HEK293 (cell line): ENCODE measurements at regions not wholly inside any gene's neighbourhood (a gene's known extent, or its start where the extent isn't known, plus 50 kb on each side); places are given as distances from the start of the nearest gene placed in this dataset.

Source experiments
- CTCF ChIA-PET: fragments of 350-600 bp; formaldehyde crosslinking; extraction: SDS; loops from one replicate; lab custom pipeline; 2021; ENCODE audit warnings: antibody characterized with exemption; lab: Yijun Ruan, JAX
- POLR2A ChIA-PET: fragments of 300-600 bp; formaldehyde crosslinking; extraction: SDS; loops from one replicate; lab custom pipeline; 2020; ENCODE audit warnings: antibody characterized with exemption, inconsistent platforms; lab: Yijun Ruan, JAX
- H3K27ac ChIP-seq: fragments of 200-500 bp; sonication (Bioruptor generic); 2 replicates; pipeline ENCODE4 v1.5.1; 2014; ENCODE audit warnings: low read depth, low read length, control low read depth, inconsistent platforms; ENCODE audit errors: extremely low read depth
- H3K36me3 ChIP-seq, 2 experiments: fragments of 200-500 bp in 1 of 2; sonication (Bioruptor generic) in 1 of 2; 1 replicate in 1 of 2; 2 replicates in 1 of 2; pipeline ENCODE4 v1.5.1; 2014 to 2017; ENCODE audit warnings: inconsistent platforms in 2 of 2, low read length in 2 of 2; ENCODE audit not compliant: control insufficient read depth in 2 of 2, insufficient read depth in 1 of 2
- H3K4me1 ChIP-seq: fragments of 200-500 bp; sonication (Bioruptor generic); 2 replicates; pipeline ENCODE4 v1.5.1; 2014; ENCODE audit warnings: mild to moderate bottlenecking, low read length, inconsistent platforms; ENCODE audit not compliant: control insufficient read depth, insufficient read depth
- H3K4me3 ChIP-seq: 2 replicates; pipeline ENCODE4 v1.5.1; 2011; ENCODE audit warnings: low read depth, mild to moderate bottlenecking, control low read depth, low read length, moderate library complexity
- H3K9me3 ChIP-seq: fragments of 200-500 bp; sonication (Bioruptor generic); 2 replicates; pipeline ENCODE4 v1.5.1; 2014; ENCODE audit warnings: low read depth, low read length, inconsistent platforms; ENCODE audit not compliant: control insufficient read depth, insufficient read depth
- BCL11B ChIP-seq: fragments of 450-650 bp; formaldehyde crosslinking; IDR thresholded peaks from 2 replicates; pipeline ENCODE4 v1.5.1; 2016; ENCODE audit warnings: low read depth, missing biosample characterization, missing genetic modification characterization
- EGR2 ChIP-seq: fragments of 450-650 bp; formaldehyde crosslinking; IDR thresholded peaks from 2 replicates; pipeline ENCODE4 v1.5.1; 2016; ENCODE audit warnings: low read depth, missing biosample characterization, missing genetic modification characterization
- GLI2 ChIP-seq: fragments of 450-650 bp; formaldehyde crosslinking; IDR thresholded peaks from 2 replicates; pipeline ENCODE4; 2017; ENCODE audit warnings: missing biosample characterization, missing genetic modification characterization, low read depth, borderline replicate concordance
- IKZF3 ChIP-seq: fragments of 450-650 bp; IDR thresholded peaks from 2 replicates; pipeline ENCODE4 v1.5.0; 2018; ENCODE audit warnings: missing biosample characterization, mild to moderate bottlenecking, missing genetic modification characterization, moderate library complexity
- KLF16 ChIP-seq: fragments of 450-650 bp; formaldehyde crosslinking; IDR thresholded peaks from 2 replicates; pipeline ENCODE4 v1.5.1; 2017; ENCODE audit warnings: missing biosample characterization, missing genetic modification characterization
- KLF17 ChIP-seq: fragments of 450-650 bp; formaldehyde crosslinking; IDR thresholded peaks from 2 replicates; pipeline ENCODE4 v1.5.1; 2016; ENCODE audit warnings: missing biosample characterization, missing genetic modification characterization
- ZBTB44 ChIP-seq: fragments of 450-650 bp; IDR thresholded peaks from 2 replicates; pipeline ENCODE4 v1.5.1; 2018; ENCODE audit warnings: missing biosample characterization, mild to moderate bottlenecking, missing genetic modification characterization
- ZNF112 ChIP-seq: fragments of 450-650 bp; formaldehyde crosslinking; IDR thresholded peaks from 2 replicates; pipeline ENCODE4 v1.5.0; 2017; ENCODE audit warnings: missing biosample characterization, missing genetic modification characterization
- ZNF133 ChIP-seq: fragments of 450-650 bp; formaldehyde crosslinking; IDR thresholded peaks from 2 replicates; pipeline ENCODE4 v1.5.1; 2016; ENCODE audit warnings: missing biosample characterization, missing genetic modification characterization
- ZNF23 ChIP-seq: fragments of 450-650 bp; formaldehyde crosslinking; IDR thresholded peaks from 2 replicates; pipeline ENCODE4 v1.5.1; 2016; ENCODE audit warnings: missing biosample characterization, missing genetic modification characterization, borderline replicate concordance
- ZNF239 ChIP-seq: fragments of 450-650 bp; formaldehyde crosslinking; IDR thresholded peaks from 2 replicates; pipeline ENCODE4 v1.5.1; 2016; ENCODE audit warnings: missing biosample characterization, missing genetic modification characterization
- ZNF37A ChIP-seq: fragments of 450-650 bp; IDR thresholded peaks from 2 replicates; pipeline ENCODE4 v1.5.1; 2018; ENCODE audit warnings: missing biosample characterization, missing genetic modification characterization
- ZNF404 ChIP-seq: fragments of 450-650 bp; formaldehyde crosslinking; IDR thresholded peaks from 2 replicates; pipeline ENCODE4 v1.5.1; 2017; ENCODE audit warnings: missing biosample characterization, missing genetic modification characterization
- ZNF423 ChIP-seq: fragments of 450-650 bp; formaldehyde crosslinking; IDR thresholded peaks from 2 replicates; pipeline ENCODE4 v1.5.1; 2016; ENCODE audit warnings: missing biosample characterization, missing genetic modification characterization
- ZNF426 ChIP-seq: fragments of 450-650 bp; formaldehyde crosslinking; IDR thresholded peaks from 2 replicates; pipeline ENCODE4 v1.5.1; 2017; ENCODE audit warnings: missing biosample characterization, missing genetic modification characterization, mild to moderate bottlenecking, inconsistent platforms, moderate library complexity
- ZNF558 ChIP-seq: fragments of 450-650 bp; formaldehyde crosslinking; IDR thresholded peaks from 2 replicates; pipeline ENCODE4 v1.5.1; 2016; ENCODE audit warnings: missing biosample characterization, missing genetic modification characterization
- ZNF561 ChIP-seq: fragments of 450-650 bp; IDR thresholded peaks from 2 replicates; pipeline ENCODE4 v1.5.1; 2018; ENCODE audit warnings: missing biosample characterization, missing genetic modification characterization, borderline replicate concordance
- ZNF639 ChIP-seq: fragments of 450-650 bp; formaldehyde crosslinking; IDR thresholded peaks from 2 replicates; pipeline ENCODE4 v1.5.1; 2016; ENCODE audit warnings: missing biosample characterization, missing genetic modification characterization
- ZNF654 ChIP-seq: fragments of 450-650 bp; formaldehyde crosslinking; IDR thresholded peaks from 2 replicates; pipeline ENCODE4 v1.5.1; 2016; ENCODE audit warnings: low read depth, missing biosample characterization, missing genetic modification characterization
- ZNF658 ChIP-seq: fragments of 450-650 bp; formaldehyde crosslinking; IDR thresholded peaks from 2 replicates; pipeline ENCODE4; 2016; ENCODE audit warnings: missing biosample characterization, missing genetic modification characterization
- ZNF670 ChIP-seq: fragments of 450-650 bp; formaldehyde crosslinking; IDR thresholded peaks from 2 replicates; pipeline ENCODE4 v1.5.1; 2016; ENCODE audit warnings: missing biosample characterization, missing genetic modification characterization, low read depth
- ZNF747 ChIP-seq: fragments of 450-650 bp; formaldehyde crosslinking; IDR thresholded peaks from 2 replicates; pipeline ENCODE4 v1.5.1; 2016; ENCODE audit warnings: missing biosample characterization, missing genetic modification characterization

GRCh38 chr5:2921176-2921575 is 169.7 kb upstream of the IRX2 start:
- no peaks in the 10 kb centered on the region for H3K36me3 ChIP-seq
- no peak overlapping the region for H3K27ac ChIP-seq
- H3K4me1 ChIP-seq: no peaks in the 10 kb centered on the region
- H3K4me3 ChIP-seq: no peak overlapping the region
- POLR2A ChIA-PET: no interaction called here
- peaks cover 2% of the 10 kb centered on the region for H3K9me3 ChIP-seq
- CTCF ChIA-PET: interaction anchor here (0.5 kb wide), 1 partner anchor 579 kb away, joined by 4 read pairs; no protein-coding TSS in a partner anchor
- TF ChIP-seq ZNF558 (no peak), ZNF747 (tag by site-specific recombination) (no peak), ZNF639 (tag by site-specific recombination) (no peak), ZNF112 (tag by site-specific recombination) (no peak), BCL11B (no peak)

- CTCF ChIA-PET: no interaction called here
- H3K36me3 ChIP-seq: no peaks in the 10 kb centered on the region
- H3K27ac ChIP-seq: no peak overlapping the region
- TF ChIP-seq IKZF3 (tag by site-specific recombination) (no peak), ZNF658 (tag by site-specific recombination) (no peak), ZNF404 (tag by site-specific recombination) (no peak)
- POLR2A ChIA-PET: no interaction called here
- H3K4me1 ChIP-seq: no peaks in the 10 kb centered on the region
- H3K4me3 ChIP-seq: no peak overlapping the region
- peaks cover 2% of the 10 kb centered on the region for H3K9me3 ChIP-seq
Observed at GRCh38 chr5:2920312-2920711, 168.8 kb upstream of the IRX2 start.

- Histone ChIP-seq H3K36me3 (no peaks in the 10 kb centered on the region), H3K27ac (no peak overlapping the region), H3K4me1 (no peaks in the 10 kb centered on the region), H3K9me3 (peaks cover 2% of the 10 kb centered on the region), H3K4me3 (no peak overlapping the region)
- TF ChIP-seq ZNF561 (tag by site-specific recombination): no peak
- no peak for TF ChIP-seq ZNF23
- TF ChIP-seq ZNF239 (tag by site-specific recombination): no peak
- no peak for TF ChIP-seq GLI2 (tag by site-specific recombination)
- no peak for TF ChIP-seq KLF16
- no peak for TF ChIP-seq ZNF670
- no peak for TF ChIP-seq ZNF654
- TF ChIP-seq ZBTB44 (tag by site-specific recombination): no peak
- CTCF ChIA-PET: no interaction called here
- POLR2A ChIA-PET: no interaction called here
Observed at GRCh38 chr5:2919310-2920018, 168.0 kb upstream of the IRX2 start.

GRCh38 chr5:2917524-2917923 is 166.0 kb upstream of the IRX2 start:
- Histone ChIP-seq H3K27ac (no peak overlapping the region), H3K4me1 (no peaks in the 10 kb centered on the region), H3K4me3 (no peak overlapping the region), H3K9me3 (no peaks in the 10 kb centered on the region), H3K36me3 (no peaks in the 10 kb centered on the region)
- CTCF ChIA-PET: no interaction called here
- POLR2A ChIA-PET: no interaction called here
- TF ChIP-seq BCL11B (no peak), ZNF426 (no peak), ZNF37A (tag by site-specific recombination) (no peak), KLF17 (no peak), EGR2 (tag by site-specific recombination) (no peak), ZNF133 (tag by site-specific recombination) (no peak), ZNF423 (tag by site-specific recombination) (no peak)
